ENCODE measurements at regions not wholly inside any gene's neighbourhood (a gene's known extent, or its start where the extent isn't known, plus 50 kb on each side); places are given as distances from the start of the nearest gene placed in this dataset.

DNA sequence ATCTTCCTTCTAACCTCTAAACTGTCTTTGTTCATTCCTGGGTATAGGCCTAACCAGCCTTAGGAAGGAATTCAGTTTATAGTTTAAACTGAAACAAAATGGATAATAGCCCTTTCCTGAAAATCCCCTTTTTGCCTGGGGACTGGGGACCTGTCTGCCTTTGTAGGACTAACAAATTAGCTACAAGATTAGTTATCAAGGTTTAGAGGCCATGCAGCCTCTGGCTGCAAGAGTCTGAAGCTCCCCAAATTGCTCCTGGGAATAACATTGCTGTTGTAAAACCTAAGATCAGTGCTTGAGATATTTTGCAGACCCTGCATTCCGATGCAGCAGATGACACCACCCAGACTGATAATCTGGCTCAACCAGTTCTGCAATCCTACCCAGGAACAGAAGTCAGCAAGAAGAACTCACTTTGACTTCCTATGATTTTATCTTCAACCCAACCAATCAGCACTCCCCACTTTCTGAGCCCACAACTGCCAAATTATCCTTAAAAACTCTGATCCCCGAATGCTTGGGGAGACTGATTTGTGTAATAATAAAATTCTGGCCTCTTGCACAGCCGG lies 96.6 kb upstream of the ETV3 start:
- DNase-seq (no peak), ATAC-seq (no peak)
- Histone ChIP-seq H3K4me1 (no peaks in the 10 kb centered on the region), H3K27ac (no peak overlapping the region), H3K27me3 (ENCODE audit: low read depth) (no peaks in the 10 kb centered on the region), H3K4me3 (no peak overlapping the region), H3K9me3 (no peaks in the 10 kb centered on the region), H3K36me3 (no peaks in the 10 kb centered on the region)
- TF ChIP-seq CTCF (IDR thresholded peaks at IDR 0.05) = no peak
- intact Hi-C loops (cut with DNase I) = no loop called here

- no peak overlapping the region for H3K4me3 ChIP-seq
- ATAC-seq (no peak), DNase-seq (no peak)
- no peaks in the 10 kb centered on the region for H3K36me3 ChIP-seq
- H3K27me3 ChIP-seq (ENCODE audit: low read depth) = no peaks in the 10 kb centered on the region
- H3K4me1 ChIP-seq = no peaks in the 10 kb centered on the region
- TF ChIP-seq CTCF (IDR thresholded peaks at IDR 0.05) = no peak
- no peaks in the 10 kb centered on the region for H3K9me3 ChIP-seq
- intact Hi-C loops (cut with DNase I) = no loop called here
- H3K27ac ChIP-seq = no peak overlapping the region
Measured at GRCh38 chr1:157233131-157233530, 94.9 kb upstream of the ETV3 start.

GRCh38 chr1:157231846-157232525 lies 93.8 kb upstream of the ETV3 start:
- no peak for TF ChIP-seq CTCF (IDR thresholded peaks at IDR 0.05)
- intact Hi-C loops (cut with DNase I) = no loop called here
- Histone ChIP-seq H3K27ac (no peak overlapping the region), H3K36me3 (no peaks in the 10 kb centered on the region), H3K27me3 (ENCODE audit: low read depth) (no peaks in the 10 kb centered on the region), H3K4me1 (no peaks in the 10 kb centered on the region), H3K9me3 (no peaks in the 10 kb centered on the region), H3K4me3 (no peak overlapping the region)
- DNase-seq = no peak
- no peak for ATAC-seq

DNA sequence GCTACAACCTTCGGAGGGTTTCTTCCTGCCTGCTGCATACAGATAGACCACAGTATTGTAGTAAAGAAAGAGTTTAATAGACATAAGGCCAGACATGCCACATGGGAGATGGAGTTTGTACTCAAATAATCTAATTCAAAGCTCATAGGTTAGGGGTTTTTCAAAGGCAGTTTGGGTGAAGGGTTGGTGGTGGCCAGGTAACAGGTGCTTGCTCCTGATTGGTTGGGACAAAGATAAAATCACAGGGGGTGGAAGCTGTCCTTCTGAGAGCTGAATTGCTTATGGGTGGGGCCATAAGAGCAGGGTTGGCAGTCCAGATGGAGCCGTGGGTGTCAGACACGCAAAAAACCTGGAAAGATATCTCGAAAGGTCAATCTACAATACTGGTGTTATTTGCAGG lies 92.3 kb upstream of the ETV3 start:
- intact Hi-C loops (cut with DNase I) = no loop called here
- Histone ChIP-seq H3K4me3 (no peak overlapping the region), H3K27me3 (ENCODE audit: low read depth) (no peaks in the 10 kb centered on the region), H3K4me1 (no peaks in the 10 kb centered on the region), H3K9me3 (no peaks in the 10 kb centered on the region), H3K36me3 (no peaks in the 10 kb centered on the region), H3K27ac (no peak overlapping the region)
- no peak for ATAC-seq
- TF ChIP-seq CTCF (IDR thresholded peaks at IDR 0.05) = no peak
- DNase-seq = no peak

- DNase-seq (no peak), ATAC-seq (no peak)
- H3K27ac ChIP-seq = no peak overlapping the region
- no peaks in the 10 kb centered on the region for H3K9me3 ChIP-seq
- intact Hi-C loops (cut with DNase I) = no loop called here
- H3K4me3 ChIP-seq = no peak overlapping the region
- no peaks in the 10 kb centered on the region for H3K4me1 ChIP-seq
- no peaks in the 10 kb centered on the region for H3K27me3 ChIP-seq (ENCODE audit: low read depth)
- no peaks in the 10 kb centered on the region for H3K36me3 ChIP-seq
- TF ChIP-seq CTCF (IDR thresholded peaks at IDR 0.05) = no peak
Measured at GRCh38 chr1:157227700-157228099, 89.5 kb upstream of the ETV3 start.
